GM18907 (cell line): ENCODE measurements at regions not wholly inside any gene's neighbourhood (a gene's known extent, or its start where the extent isn't known, plus 50 kb on each side); places are given as distances from the start of the nearest gene placed in this dataset.
A peak's percentile ranks its signal among the peaks of the same experiment; 100 is the strongest.
"Not testable (repeated sequence)": the region's sequence is repeated elsewhere in the genome, so short reads cannot be mapped to it uniquely, and the experiment has no call there.

Experiments
- ATAC-seq: cut with Tn5 transposase; IDR thresholded peaks from one replicate; pipeline ENCODE4 v1.9.1; 2021; ENCODE audit warnings: mild to moderate bottlenecking, moderate library complexity; ENCODE audit not compliant: unreplicated experiment

DNA sequence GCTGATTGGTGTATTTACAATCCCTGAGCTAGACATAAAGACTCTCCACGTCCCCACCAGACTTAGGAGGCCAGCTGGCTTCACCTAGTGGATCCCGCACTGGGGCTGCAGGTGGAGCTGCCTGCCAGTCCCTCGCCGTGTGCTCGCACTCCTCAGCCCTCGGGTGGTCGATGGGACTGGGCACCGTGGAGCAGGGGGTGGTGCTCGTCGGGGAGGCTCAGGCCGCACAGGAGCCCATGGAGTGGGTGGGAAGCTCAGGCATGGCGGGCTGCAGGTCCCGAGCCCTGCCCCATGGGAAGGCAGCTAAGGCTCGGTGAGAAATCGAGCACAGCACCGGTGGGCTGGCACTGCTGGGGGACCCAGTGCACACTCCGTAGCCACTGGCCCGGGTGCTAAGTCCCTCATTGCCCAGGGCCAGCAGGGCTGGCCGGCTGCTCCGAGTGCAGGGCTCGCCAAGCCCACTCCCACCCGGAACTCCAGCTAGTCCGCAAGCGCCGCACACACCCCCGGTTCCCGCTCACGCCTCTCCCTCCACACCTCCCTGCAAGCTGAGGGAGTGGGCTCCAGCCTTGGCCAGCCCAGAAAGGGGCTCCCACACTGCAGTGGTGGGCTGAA, 1441.2 kb upstream of the ACVR2A start:
- not testable (repeated sequence) for ATAC-seq

DNA sequence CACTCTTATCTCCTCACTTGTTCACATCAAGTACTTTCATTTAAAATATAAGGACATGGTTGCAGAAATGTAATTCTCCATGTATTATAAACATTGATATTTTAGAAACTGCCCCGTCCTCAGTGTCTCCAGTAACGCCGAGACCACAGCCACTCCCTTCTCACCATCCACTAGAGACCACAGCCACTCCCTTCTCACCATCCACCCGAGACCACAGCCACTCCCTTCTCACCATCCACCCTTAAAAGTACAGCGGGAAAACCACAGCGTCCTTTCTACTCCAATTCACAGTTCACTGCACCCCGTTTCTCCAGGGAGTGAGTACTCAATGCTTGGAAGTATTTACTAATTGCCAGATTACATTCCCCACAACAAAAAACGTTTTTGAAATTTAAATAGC, 1452.2 kb upstream of the ACVR2A start:
- ATAC-seq = no peak

DNA sequence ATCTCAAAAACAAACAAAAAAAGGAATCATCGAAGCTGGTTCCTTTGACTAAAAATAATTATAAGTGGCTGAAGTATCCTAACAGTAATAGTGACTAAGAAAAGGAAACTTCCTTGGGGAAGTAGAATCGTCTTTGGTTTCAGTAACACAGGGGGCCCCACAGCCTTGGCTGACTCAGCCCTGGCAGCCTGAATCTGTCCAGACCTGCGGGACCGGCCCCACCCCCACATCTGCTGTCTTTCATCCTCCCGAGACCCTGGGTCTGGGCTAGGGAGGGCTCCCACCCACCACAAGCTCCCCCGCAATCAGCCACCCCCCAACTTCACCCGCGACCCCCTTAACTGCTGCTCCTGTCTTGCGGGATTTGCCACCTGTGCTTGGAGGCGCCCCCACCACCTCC, 1452.6 kb upstream of the ACVR2A start:
- no peak for ATAC-seq

DNA sequence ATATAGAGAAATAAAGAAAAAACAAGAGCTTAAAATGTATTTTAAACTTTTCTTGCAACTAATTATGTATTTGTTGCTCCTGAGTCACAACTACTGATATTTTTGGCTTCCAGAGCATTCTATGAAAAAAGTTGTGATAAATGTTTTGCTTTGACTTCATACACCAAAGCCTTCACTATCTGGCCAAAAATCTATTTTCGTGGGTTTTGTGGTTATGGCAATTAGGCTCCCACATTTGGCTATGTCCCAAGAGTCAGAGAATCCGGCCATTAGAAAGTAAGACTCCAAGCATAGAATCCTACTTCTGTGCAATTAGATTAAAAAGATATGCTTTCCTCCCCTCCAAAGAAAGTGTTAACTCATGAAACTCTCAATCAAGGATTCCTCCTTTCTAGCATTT, 1456.1 kb upstream of the ACVR2A start:
- ATAC-seq = no peak

DNA sequence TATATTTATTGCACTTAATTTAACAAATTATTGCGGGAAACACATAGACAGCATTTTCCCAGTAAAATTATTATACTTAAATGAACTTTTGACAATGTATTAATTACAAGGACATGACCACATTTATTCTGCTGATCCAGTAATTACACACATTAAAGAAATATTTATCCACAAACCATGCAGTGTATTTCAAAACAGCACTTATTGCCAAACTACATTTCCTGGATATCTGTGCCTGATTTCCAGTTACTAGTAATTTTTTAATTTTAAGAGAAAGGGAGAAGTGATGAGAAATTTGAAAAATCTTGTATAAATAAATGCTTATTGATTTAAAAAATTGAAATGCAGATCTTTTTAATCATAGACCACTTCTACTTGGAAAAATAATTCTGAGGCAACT, 1458.7 kb upstream of the ACVR2A start:
- no peak for ATAC-seq

DNA sequence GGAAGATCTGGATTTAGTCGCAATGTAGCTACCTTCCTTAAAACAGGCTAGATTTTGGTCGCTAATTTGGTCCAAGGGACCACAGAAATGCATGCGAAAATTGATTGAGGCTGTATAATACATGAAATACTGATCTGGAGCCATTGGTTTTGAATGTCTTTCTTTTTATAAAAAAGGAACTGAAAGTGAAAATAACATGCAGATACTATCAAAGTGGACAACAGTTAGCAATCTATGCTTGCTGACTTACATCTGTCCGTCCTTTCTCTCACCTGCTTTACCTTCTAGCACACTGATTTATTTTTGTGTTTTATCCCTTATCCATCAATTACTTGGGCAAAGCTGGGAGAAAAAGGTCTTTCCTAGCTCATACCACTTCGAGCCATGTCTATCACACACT, 1459.8 kb upstream of the ACVR2A start:
- ATAC-seq = peak; percentile 67

DNA sequence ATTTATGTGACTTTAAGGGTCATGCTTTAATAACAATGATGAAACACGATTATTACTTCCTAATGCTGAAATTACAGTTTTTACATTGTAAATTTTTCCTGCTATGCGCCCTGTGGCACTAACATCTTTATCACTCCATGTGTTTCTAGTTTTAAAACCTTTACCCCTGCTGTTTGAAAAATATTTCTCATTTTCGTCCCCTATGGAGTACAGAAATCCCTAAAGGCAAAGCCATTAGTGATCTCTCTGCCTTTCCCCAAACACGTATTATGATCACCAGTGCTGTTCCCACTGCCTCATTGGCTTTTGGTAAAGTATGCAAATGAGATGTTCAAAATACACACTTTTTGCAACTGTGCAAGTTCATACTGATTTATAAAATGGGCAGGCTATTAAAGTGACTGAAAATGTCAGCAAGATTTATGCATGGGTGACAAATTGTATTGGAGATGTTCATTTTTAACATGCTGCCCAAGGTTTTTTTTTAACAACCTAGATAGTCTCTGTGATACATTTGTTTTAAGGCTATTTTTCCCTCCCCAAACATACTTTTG, 1468.2 kb upstream of the ACVR2A start:
- ATAC-seq = no peak

DNA sequence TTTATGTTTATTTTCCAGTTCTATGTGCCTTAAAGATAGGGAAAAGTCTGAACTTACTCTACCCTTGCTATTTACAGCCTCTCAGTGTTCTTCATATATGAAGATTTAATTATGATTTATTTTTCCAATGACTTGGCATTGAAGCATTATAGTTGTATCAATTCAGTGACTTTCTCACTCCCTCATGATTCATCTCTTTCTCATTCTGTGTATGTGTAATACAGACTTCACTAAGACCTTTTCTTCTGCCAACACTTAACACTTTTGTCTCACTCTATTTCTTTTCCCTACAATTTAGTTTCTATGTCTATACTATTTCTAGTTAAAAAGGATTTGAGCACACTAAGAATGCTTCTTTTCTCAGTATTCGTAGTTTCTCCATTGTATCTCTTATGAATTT, 1470.3 kb upstream of the ACVR2A start:
- no peak for ATAC-seq

DNA sequence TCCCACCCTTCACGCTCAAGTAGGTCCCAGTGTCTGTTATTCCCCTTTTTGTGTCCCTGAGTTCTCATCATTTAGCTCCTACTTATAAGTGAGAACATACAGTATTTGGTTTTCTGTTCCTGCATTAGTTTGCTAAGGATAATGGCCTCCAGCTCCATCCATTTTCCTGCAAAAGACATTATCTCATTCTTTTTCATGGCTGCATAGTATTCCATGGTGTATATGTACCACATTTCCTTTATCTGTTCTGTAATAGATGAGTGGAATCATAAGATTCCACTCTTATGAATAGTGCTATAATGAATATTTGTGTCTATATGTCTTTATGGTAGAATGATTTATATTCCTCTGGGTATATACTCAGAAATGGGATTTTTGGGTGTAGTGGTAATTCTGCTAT, 1473.5 kb upstream of the ACVR2A start:
- ATAC-seq = not testable (repeated sequence)

DNA sequence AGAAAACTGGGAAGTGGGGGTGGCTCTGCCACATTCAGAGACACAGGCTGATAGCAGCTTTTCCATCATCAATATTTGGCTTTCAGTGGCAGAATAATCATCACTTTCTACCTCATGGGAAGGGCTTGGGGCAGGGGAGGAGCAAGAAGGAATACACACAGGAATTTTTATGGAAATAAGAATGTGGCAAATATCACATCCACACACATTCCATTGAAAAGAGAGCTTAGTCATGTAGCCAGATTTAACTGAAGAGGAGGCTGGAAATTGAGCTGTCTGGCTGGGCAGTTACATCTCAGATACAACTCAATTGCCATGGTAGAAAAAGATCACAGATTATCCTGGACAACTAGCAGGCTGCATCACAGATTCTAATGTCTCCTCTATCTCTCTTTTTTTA, 1474.0 kb upstream of the ACVR2A start:
- ATAC-seq = no peak

DNA sequence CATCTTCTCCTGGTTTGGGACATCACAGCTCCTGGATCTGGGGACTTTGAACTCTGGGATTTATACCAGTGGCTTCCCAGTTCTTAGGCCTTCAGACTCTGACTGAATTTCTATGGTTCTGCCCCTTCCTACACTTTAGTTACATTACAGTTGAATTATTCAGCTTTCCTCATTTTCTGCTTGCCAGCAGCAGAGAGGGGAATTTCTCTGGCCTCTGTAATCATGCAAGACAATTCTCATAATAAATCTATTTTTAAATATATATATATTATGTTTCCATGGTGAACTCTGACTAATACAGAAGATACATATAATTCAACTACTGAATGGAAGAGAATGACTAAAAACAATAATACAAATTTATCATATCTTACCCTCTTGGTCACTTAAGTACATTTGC, 1478.6 kb upstream of the ACVR2A start:
- no peak for ATAC-seq

DNA sequence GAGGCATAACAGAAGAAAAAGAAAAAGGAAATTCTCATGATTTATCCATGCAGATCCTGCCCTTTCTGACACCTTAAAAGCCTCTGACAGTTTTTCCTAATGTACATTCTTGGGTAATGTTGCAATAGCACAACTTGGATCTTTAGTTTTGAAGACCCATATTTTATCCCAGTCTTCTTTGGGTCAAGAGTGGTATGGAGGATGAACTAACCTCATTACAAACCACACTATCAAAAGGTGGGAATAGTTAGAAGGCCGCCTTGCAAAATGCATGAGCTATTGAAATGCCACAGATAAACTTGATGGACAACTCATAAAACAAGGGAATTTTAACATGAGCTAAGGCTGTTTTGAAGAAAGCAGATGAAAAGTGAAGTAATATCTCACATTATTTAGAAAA, 1479.8 kb upstream of the ACVR2A start:
- ATAC-seq = no peak

DNA sequence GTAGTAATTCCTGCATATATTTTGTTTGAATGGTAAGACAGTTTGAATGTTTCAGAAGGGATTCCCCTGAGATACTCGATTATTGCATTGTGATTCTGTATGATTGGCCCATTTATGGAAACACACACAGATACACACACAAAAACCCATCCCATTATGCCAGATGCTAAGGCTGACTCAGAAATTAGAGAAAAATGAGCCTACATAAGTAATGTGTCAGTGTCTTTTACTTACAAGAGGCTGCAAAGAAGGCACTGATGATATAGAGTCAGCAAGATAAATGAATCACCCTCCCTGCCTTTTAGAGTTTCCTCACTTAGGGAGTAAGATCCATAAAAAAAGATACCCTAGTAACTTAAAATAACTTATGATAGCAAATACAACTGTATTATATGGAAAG, 1481.1 kb upstream of the ACVR2A start:
- ATAC-seq = no peak

DNA sequence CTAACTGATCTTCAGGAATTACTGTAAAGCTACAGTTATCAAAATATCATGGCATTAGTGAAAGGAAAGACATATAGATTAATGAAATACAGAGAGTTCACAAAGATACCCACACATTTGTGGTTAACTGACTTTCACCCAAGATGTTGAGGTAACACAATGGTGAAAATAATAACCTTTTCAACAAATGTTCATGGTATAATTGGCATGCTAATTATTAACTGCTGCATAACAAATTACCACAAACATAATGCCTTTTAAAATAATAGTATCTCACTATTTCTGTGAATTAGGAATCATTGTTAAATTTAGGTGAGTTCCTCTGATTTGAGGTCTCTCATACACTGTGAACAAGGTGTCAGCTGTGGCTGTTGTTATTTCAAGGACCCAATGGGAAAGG, 1493.1 kb upstream of the ACVR2A start:
- no peak for ATAC-seq

DNA sequence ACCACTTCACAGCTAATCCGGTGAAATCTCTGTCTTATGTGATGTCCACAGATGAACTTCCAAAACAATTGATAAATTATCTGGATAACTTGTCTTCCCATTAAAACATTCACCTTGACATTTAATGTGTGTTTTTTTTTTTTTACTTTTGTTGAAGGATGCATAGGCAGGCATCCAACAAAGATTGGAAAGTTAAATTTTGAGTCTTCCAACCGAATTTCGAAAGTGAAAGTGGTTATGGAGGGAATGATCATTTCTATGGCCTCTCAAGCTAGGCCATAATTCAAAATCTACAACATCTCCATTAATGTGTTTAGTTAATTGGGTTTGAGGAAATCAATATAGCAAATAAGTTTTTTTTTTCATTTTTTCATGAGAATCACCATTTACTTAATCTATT, 1495.5 kb upstream of the ACVR2A start:
- no peak for ATAC-seq

DNA sequence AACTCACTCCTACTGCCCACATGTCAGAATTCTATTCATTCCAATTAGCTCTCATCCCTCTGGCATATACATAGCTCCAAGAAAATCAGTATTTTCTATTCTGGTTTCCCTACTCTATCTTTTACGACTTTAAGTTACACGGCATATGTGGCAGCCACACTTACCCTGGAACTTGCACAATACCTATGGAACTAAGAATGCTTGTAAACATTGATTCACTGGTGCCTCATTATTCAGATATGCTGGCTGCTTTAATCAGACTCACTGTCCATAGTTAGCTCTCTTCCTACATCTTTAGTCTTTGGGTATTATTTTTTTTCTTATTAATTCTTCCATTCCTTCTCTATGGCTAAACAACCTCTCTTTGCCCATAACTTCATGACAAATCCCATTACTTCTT, 1519.9 kb upstream of the ACVR2A start:
- no peak for ATAC-seq

DNA sequence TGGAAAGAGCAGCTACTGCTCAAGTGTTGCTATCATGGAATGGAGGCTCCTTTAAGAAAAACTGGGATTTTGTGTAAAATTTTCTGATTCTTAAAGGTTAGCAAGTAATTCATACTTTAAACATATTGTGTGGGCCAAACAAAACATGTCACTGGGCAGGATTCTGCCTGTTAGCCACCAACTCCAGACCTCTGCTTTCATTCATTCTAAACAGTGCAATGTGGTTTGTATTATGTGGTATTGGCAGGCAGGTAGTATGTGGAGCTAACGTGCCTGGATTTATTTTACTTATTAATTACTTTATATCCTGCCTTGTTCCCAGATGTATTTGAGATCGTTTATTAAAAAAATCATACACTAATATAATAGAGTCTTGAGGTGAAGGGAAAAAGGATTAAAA, 1521.3 kb upstream of the ACVR2A start:
- ATAC-seq = no peak

DNA sequence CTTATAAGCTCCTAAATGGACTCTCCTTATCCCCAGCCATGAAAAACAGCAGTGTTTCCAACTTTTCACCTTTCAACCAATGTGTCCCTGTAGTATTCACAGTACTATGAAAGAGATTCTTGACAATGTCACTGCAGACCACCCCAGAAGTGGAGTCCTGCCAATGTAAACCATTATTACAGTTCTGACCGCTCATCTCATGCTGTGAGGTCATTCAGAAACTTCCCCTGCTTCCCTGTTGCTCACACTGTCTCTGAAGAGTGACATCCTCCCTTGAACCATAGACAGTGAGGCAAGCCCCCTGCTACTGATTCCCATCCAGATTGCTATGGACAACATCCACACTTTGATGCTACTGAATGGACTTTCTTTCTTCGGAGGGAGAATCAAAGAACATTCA, 1523.7 kb upstream of the ACVR2A start:
- no peak for ATAC-seq

DNA sequence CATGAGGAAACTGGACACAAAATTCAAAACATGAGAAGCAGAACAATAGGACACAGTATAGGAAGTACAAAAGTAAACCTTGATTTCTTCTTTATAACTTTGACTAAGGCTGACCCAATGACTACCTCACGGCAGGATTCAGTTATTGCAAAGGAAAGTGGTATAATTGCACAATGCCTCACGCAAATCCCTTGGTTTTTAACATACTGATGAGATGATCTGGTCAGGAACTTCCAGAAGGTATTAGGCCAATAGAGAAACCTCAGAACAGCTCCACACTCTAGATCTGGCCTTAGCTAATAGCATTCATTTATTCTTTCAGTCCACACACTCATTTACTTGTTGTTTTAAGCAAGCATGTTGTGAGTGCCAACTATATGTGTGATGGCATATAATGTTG, 1526.9 kb upstream of the ACVR2A start:
- no peak for ATAC-seq

DNA sequence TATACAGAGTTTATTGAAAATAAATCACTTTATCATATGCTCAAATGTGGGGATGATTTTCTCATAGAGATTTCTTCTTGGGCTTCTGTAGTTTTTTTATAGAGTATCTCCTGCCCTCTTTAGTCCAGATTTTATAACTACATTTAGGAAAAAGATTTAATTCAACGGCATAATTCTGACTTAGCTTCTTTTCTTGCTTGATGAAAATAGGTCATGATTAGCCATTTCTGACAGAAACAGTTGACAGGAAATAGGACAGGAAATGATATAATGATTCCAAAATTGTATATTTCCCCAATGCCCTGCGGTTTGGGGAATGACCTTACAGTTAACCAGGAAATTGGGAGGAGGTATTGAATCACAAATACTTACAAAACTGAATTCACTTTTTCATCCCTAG, 1531.9 kb upstream of the ACVR2A start:
- ATAC-seq = no peak

DNA sequence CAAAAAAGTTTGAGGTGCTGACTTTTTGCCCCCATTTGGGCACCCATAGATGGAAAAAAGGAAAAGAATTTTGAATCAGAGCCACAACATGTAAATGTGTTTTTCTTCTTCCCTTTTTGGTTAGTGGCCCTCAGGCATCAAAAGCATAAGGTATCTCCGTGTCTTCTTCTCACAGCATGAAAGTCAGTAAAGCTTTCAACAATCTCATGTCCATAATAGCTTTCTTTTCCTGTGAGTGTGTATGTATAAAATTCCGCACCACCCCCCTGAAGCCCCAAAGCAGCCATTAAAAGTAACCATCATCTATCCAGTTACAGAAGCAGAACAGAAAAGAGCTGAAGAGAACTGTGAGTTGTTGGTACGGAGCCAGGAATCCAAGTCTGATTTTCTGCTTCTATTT, 1539.7 kb upstream of the ACVR2A start:
- no peak for ATAC-seq

DNA sequence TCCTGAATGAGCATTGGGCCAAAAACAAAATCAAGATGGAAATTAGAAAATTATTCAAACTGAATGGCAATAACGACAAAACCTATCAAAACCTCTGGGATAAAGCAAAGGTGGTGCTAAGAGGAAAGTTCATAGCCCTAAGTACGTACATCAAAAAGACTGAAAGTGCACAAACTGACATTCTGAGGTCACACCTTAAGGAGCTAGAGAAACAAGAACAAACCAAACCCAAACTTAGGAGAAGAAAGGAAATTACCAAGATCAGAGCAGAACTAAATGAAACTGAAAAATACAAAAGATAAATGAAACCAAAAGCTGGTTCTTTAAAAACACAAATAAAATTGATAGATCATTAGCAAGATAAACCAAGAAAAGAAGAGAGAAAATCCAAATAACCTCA, 1543.5 kb upstream of the ACVR2A start:
- ATAC-seq = no peak

DNA sequence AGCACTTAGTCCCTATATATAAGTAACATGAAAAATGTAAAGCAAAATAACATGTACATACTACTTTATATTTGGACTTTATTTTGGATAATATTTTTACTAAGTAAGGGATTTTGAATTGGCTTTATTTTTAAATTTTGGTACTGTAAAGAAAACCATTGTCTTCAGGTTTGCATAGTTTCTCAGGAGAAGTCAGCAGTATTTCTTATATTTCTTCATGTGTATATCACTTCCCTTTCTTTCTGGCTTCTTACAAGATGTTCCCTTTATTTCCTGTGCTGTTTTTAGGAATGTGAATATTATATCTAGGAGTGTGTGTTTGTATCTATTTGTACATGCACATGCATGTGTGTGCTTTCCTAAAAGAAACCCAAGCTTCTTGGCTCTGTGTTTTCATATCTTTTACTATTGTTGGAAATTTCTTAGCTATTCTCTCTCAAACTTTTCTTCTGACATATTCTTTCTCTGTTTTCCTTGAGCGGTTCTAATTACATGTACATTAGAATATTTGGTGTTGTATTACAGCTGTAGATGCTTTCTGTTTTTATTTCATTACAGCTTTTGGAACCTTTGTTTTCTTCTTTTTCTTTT, 1549.7 kb upstream of the ACVR2A start:
- ATAC-seq = no peak
